NCI-H1105 treated with DMSO at 0.1 percent for 48 hours (cell line): ENCODE measurements at regions not wholly inside any gene's neighbourhood (a gene's known extent, or its start where the extent isn't known, plus 50 kb on each side); places are given as distances from the start of the nearest gene placed in this dataset.

Source experiments
- DNase-seq: peaks from one replicate; lab custom pipeline; 2025; lab: John Stamatoyannopoulos, UW

DNA sequence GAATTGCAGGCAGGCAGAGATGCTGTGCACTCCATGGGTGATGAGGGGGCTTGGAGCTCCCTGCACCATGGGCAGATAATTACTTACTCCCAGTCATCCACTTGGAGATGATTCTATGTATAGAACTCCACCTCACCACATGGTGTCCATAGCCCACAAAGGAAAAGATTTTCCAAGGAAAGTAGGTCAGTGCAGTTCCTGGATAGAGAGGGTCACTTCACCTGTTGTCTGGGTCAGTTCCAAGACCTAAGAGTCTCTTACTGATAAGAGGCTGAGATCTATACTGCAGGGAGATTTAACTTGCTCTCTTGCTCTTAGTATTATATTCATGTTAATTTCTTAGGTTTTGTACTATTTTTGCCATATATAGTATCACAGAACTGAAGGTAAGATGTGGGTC lies 113.9 kb upstream of the BRINP1 start:
- DNase-seq, result no peak

DNA sequence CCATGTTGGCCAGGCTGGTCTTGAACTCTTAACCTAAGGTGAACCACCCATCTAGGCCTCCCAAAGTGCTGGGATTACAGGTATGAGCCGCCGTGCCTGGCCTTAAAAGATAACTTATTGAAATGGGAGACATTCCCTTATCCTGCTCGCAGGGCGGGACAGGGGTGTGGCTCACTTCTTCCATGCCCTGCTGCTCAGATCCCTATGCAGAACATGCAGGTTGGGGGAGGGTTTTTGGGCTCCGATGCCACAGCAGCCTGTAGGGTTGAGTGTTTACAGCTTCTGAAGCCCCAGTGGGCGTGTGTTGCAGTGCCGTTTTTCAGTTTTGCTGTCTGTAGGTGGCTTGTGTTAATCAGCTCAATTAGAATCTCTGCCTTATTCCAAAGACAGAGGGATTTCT lies 108.0 kb upstream of the BRINP1 start:
- no peak for DNase-seq

DNA sequence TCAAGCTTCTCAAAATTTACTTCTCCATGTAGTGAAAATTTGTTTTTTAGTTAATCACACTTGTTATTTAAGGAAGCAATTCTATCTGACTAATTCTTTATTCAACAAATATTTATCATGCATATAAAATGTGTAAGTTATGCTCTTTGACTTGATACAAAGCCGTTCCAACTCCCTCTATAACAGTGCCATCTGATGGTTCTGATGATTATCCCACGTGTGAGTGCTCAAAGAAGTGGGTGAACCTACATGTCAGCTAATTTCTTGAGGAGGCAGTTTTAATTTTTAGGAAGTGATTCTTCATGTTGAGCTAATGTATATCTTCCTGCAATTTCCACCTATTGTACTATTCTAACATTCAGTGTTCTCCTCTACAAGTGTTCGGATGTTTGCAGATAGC lies 88.8 kb upstream of the BRINP1 start:
- DNase-seq, result no peak

- no peak for DNase-seq
Measured at GRCh38 chr9:119453980-119454379, 84.7 kb upstream of the BRINP1 start.

GRCh38 chr9:119453490-119453911 lies 84.3 kb upstream of the BRINP1 start:
- no peak for DNase-seq

GRCh38 chr9:119451426-119451825 lies 82.2 kb upstream of the BRINP1 start:
- DNase-seq, result no peak

- no peak for DNase-seq
Measured at GRCh38 chr9:119443179-119443578, 73.9 kb upstream of the BRINP1 start.

DNA sequence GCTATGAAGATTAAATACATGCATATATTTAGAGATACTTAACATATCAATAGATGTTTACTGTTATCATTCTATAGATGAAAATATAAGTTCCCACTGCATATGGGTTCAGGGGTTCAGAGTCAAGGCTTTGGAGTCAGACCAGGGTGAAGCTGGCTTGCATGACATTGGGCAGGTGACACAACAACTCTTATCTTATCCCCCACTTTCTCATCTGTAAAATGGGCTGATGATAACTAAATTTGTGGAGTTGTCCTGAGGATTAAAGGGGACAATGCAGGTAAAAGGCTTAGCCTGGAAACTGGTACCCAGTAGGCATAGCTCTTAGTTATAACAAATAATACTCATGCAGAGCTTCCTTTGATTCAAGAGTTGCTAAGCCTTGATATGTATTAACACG lies 72.6 kb upstream of the BRINP1 start:
- no peak for DNase-seq

DNA sequence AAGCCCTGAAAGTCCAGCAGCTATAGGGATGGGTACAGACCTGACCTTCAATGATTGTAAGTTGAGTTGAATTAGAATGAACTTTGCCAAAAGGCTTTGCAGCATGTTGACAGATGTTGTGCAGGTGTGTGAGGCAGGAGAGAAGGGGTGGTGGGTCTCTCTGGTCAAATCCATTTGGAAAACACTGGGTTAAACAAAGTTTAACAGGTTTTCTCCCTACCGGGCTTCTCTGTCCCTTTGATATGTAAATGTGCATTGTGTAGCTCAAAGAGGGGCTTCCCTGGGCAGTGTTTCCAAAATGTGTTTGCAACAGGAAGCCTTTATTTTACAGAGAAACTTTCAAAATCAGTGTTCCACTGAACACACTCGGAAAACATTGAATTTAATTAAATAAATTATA lies 72.1 kb upstream of the BRINP1 start:
- no peak for DNase-seq

GRCh38 chr9:119436261-119436660 lies 67.0 kb upstream of the BRINP1 start:
- no peak for DNase-seq

DNA sequence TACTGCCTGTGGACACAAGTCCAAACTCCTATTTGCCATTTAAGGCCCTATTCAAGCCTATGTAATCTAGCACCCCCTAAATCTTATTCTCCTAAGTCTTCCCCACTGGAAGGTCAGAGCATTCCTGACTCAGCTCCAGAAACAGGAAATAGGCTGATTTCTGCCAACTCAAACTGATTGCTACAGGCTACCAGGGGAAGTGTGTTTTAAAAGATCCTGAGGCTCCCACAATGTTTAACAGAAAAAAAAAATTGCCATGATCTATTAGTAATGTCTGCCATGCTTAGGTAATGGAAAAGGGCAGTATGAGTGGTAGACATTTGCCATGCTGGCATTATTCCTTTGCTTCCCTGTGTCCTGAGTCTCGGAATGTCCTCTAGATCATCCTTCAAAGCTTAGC lies 65.8 kb upstream of the BRINP1 start:
- DNase-seq, result no peak

- DNase-seq, result no peak
Measured at GRCh38 chr9:119432428-119432827, 63.2 kb upstream of the BRINP1 start.

DNA sequence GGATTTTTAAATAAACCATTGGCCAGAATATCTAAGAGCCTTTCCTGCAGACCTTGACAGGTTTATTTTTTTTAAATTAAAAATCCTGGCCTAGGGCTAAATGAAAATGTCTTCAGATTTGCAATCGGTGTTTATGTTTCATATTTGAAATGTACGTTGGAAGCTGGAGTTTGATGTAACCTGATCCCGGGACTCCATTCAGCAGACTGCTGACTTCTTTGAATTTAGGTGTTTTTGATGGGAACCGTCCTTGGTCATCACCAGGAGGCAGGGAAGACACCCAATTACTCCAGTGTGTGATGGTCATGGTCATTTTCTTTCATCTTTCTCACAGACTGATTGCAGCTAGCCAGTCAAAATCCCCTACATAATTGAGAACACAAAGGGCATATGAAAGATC lies 60.1 kb upstream of the BRINP1 start:
- DNase-seq, result no peak

DNA sequence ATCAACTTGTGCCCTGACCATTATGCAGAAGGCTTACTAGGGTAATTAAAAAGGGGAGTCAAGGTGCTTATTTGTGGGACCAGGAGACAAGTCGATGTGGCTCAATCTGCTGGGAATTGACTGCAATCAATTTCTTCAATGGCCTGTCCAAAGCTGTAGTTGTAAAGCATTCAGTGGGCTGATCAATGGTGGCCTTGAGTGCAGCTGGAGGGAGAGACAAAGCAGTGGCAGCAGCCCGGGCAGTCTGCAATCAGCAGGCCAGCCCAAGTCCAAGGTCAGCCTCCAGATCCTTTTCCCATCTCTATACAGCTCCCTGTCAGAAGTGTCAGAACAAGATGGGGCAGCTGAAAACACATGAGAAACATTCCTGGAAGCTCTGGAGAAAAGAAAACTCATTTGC lies 51.0 kb upstream of the BRINP1 start:
- DNase-seq, result no peak
